GM12872 (cell line): ENCODE measurements at regions not wholly inside any gene's neighbourhood (a gene's known extent, or its start where the extent isn't known, plus 50 kb on each side); places are given as distances from the start of the nearest gene placed in this dataset.

Experiments
- CTCF ChIP-seq: IDR thresholded peaks from 3 replicates; pipeline ENCODE4 v1.5.1; 2011; ENCODE audit warnings: low read depth, mild to moderate bottlenecking, low read length, moderate library complexity; ENCODE audit not compliant: insufficient read depth

- no peak for TF ChIP-seq CTCF
These were observed 201.4 kb downstream of the ZNF462 start for GRCh38 chr9:107064378-107064777.

GRCh38 chr9:107065549-107065948 lies 202.6 kb downstream of the ZNF462 start:
- no peak for TF ChIP-seq CTCF

- no peak for TF ChIP-seq CTCF
These were observed 204.9 kb downstream of the ZNF462 start for GRCh38 chr9:107067739-107068416.

- TF ChIP-seq CTCF: no peak
These were observed 205.6 kb downstream of the ZNF462 start for GRCh38 chr9:107068581-107068980.

- TF ChIP-seq CTCF: no peak
These were observed 207.6 kb downstream of the ZNF462 start for GRCh38 chr9:107070586-107070985.

- no peak for TF ChIP-seq CTCF
These were observed 205.0 kb upstream of the RAD23B start for GRCh38 chr9:107078061-107078460.

GRCh38 chr9:107079589-107079988 lies 203.5 kb upstream of the RAD23B start:
- no peak for TF ChIP-seq CTCF
